ENCODE measurements at regions not wholly inside any gene's neighbourhood (a gene's known extent, or its start where the extent isn't known, plus 50 kb on each side); places are given as distances from the start of the nearest gene placed in this dataset.

GRCh38 chr13:70385852-70386251 is 277.6 kb upstream of the KLHL1 start:
- no peaks in the 10 kb centered on the region for H3K9me3 ChIP-seq
- no peaks in the 10 kb centered on the region for H3F3A ChIP-seq (replicated peaks; ENCODE audit: insufficient read depth)
- H3K36me3 ChIP-seq (replicated peaks in 1 of 2; ENCODE audit: control insufficient read depth in 1 of 2, insufficient read depth in 2 of 2, low read length in 1 of 2): no peaks in the 10 kb centered on the region
- TF ChIP-seq REST (IDR thresholded peaks at IDR 0.05; ENCODE audit: low read depth, low read length): no peak
- TF ChIP-seq RAD21 (IDR thresholded peaks at IDR 0.05; ENCODE audit: low read length): no peak
- no peak for TF ChIP-seq MEF2A (IDR thresholded peaks at IDR 0.05; ENCODE audit: borderline replicate concordance, low read depth)
- TF ChIP-seq SIN3A (IDR thresholded peaks at IDR 0.05; ENCODE audit: borderline replicate concordance, low read depth, low read length): no peak
- no peak for TF ChIP-seq POLR2AphosphoS5 (IDR thresholded peaks at IDR 0.05; ENCODE audit: low read depth, low read length)
- TF ChIP-seq USF2 (IDR thresholded peaks at IDR 0.05; ENCODE audit: borderline replicate concordance, low read depth, low read length): no peak
- TF ChIP-seq EZH2phosphoT487 (IDR thresholded peaks at IDR 0.05; ENCODE audit: borderline replicate concordance, low read depth): no peak
- TF ChIP-seq GABPA (IDR thresholded peaks at IDR 0.05; ENCODE audit: low read depth): no peak
- no peak for TF ChIP-seq CHD2 (IDR thresholded peaks at IDR 0.05; ENCODE audit: low read length, partially characterized antibody)
- CTCF ChIA-PET: no interaction called here
- DNase-seq: no peak
- H3K9ac ChIP-seq: no peak overlapping the region
- H4K20me1 ChIP-seq (ENCODE audit: insufficient read depth): no peaks in the 10 kb centered on the region
- H3K27me3 ChIP-seq (ENCODE audit: insufficient read depth): no peaks in the 10 kb centered on the region
- H3K27ac ChIP-seq (ENCODE audit: low read depth in 2 of 2, low read length in 1 of 2): no peak overlapping the region
- no peaks in the 10 kb centered on the region for H3K79me2 ChIP-seq (ENCODE audit: insufficient read depth)
- H3K4me2 ChIP-seq: no peak overlapping the region
- no peak overlapping the region for H2AFZ ChIP-seq (ENCODE audit: low read depth)
- no peak overlapping the region for H3K4me3 ChIP-seq (ENCODE audit: low read depth in 2 of 2, low read length in 1 of 2)
- no peaks in the 10 kb centered on the region for H3K9me2 ChIP-seq
- 32% methylated on average over 3 of the region's 4 CpGs for WGBS (ENCODE audit: low lambda C conversion rate)
- POLR2A ChIA-PET: no interaction called here
- no peaks in the 10 kb centered on the region; a peak in 1 of 4 replicates for H3K4me1 ChIP-seq (ENCODE audit: control insufficient read depth in 1 of 2, insufficient read depth in 2 of 2, low read depth in 1 of 2, low read length in 1 of 2)

- Histone ChIP-seq H3K27me3 (ENCODE audit: insufficient read depth) (no peaks in the 10 kb centered on the region), H3K4me3 (ENCODE audit: low read depth in 2 of 2, low read length in 1 of 2) (no peak overlapping the region), H3K79me2 (ENCODE audit: insufficient read depth) (no peaks in the 10 kb centered on the region), H2AFZ (ENCODE audit: low read depth) (no peak overlapping the region), H3K27ac (ENCODE audit: low read depth in 2 of 2, low read length in 1 of 2) (no peak overlapping the region), H3K4me2 (no peak overlapping the region), H3K9me3 (no peaks in the 10 kb centered on the region), H3K9me2 (no peaks in the 10 kb centered on the region), H3K36me3 (replicated peaks in 1 of 2; ENCODE audit: control insufficient read depth in 1 of 2, insufficient read depth in 2 of 2, low read length in 1 of 2) (no peaks in the 10 kb centered on the region), H3K4me1 (ENCODE audit: control insufficient read depth in 1 of 2, insufficient read depth in 2 of 2, low read depth in 1 of 2, low read length in 1 of 2) (no peaks in the 10 kb centered on the region; a peak in 1 of 4 replicates), H4K20me1 (ENCODE audit: insufficient read depth) (no peaks in the 10 kb centered on the region), H3F3A (replicated peaks; ENCODE audit: insufficient read depth) (no peaks in the 10 kb centered on the region), H3K9ac (no peak overlapping the region)
- POLR2A ChIA-PET: no interaction called here
- 41% methylated on average over 3 of the region's 3 CpGs for WGBS (ENCODE audit: low lambda C conversion rate)
- CTCF ChIA-PET: interaction anchor here (0.6 kb wide), 1 partner anchor 1495 kb away, joined by 3 read pairs; no protein-coding TSS in a partner anchor
- TF ChIP-seq ELF1 (IDR thresholded peaks at IDR 0.05) (no peak), CTCF (IDR thresholded peaks at IDR 0.05) (0 out of 2 replicates have a peak, but pooled peaks have one; percentile 8)
- DNase-seq: no peak
Measured at GRCh38 chr13:70384156-70384555, 275.9 kb upstream of the KLHL1 start.
